ENCODE measurements at regions not wholly inside any gene's neighbourhood (a gene's known extent, or its start where the extent isn't known, plus 50 kb on each side); places are given as distances from the start of the nearest gene placed in this dataset.
"Not testable (repeated sequence)": the region's sequence is repeated elsewhere in the genome, so short reads cannot be mapped to it uniquely, and the experiment has no call there.

- Mint-ChIP-seq H3K27ac (no peak overlapping the region), H3K36me3 (no peaks in the 10 kb centered on the region)
- no peak for ATAC-seq (ENCODE audit: low read depth in 2 of 2)
These were observed 280.4 kb downstream of the UBE3D start for GRCh38 chr6:82785206-82785605.

DNA sequence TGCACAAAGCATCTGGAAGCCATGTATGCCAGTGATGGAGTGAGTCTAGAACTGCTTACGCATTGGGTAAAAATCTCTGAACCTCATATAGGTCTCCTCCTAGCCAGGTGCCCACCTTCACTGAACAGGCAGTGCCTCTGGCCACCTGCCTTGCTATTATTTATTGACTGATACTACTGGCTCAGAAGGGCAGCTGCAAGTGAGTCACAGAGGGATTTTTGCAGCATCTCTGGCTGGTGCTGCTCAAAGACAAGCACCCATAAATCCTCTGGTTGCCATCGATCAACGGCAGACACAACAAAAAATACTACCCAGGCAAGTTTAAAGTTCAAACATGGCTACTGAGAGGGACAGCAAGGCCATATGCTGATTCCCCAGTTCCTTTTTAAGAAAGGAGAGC is 279.4 kb downstream of the UBE3D start:
- ATAC-seq (ENCODE audit: low read depth in 2 of 2): no peak
- Mint-ChIP-seq H3K36me3 (no peaks in the 10 kb centered on the region), H3K27me3 (no peaks in the 10 kb centered on the region), H3K9me3 (peaks cover 5 to 17% (median 10%) of the 10 kb centered on the region in 7 donors), H3K27ac (no peak overlapping the region), H3K4me1 (no peaks in the 10 kb centered on the region), H3K4me3 (no peak overlapping the region)
- no peak for DNase-seq

More at GRCh38 chr6:82785206-82785605, 280.4 kb downstream of the UBE3D start:
- H3K27me3 Mint-ChIP-seq: no peaks in the 10 kb centered on the region
- H3K9me3 Mint-ChIP-seq: peaks cover 2 to 13% (median 4%) of the 10 kb centered on the region in 7 donors
- no peaks in the 10 kb centered on the region for H3K4me1 Mint-ChIP-seq
- no peak for DNase-seq
- H3K4me3 Mint-ChIP-seq: no peak overlapping the region

GRCh38 chr6:82795940-82796339 is 269.7 kb downstream of the UBE3D start:
- no peaks in the 10 kb centered on the region for H3K36me3 Mint-ChIP-seq

DNA sequence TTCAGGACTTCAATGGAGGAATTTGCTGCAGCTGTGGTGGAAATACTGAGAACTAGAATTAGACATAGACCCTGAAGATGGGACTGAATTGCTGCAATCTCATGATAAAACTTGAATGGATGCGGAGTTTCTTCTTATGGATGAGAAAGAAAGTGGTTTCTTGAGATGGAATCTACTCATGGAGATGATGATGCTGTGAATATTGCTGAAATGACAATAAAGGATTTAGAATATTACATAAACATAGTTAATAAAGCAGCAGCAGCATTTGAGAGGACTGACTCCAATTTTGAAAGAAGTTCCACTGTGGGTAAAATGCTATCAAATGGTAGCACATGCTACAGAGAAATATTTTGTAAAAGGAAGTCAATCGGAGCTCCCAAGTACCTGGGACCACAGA is 264.6 kb downstream of the UBE3D start:
- DNase-seq: no peak
- no peak for ATAC-seq (ENCODE audit: low read depth in 2 of 2)
- H3K4me1 Mint-ChIP-seq: no peaks in the 10 kb centered on the region
- H3K9me3 Mint-ChIP-seq: peaks cover 6 to 28% (median 10%) of the 10 kb centered on the region in 7 donors
- H3K4me3 Mint-ChIP-seq: no peak overlapping the region
- H3K27me3 Mint-ChIP-seq: no peaks in the 10 kb centered on the region
- no peaks in the 10 kb centered on the region for H3K36me3 Mint-ChIP-seq
- H3K27ac Mint-ChIP-seq: no peak overlapping the region

More at GRCh38 chr6:82795940-82796339, 269.7 kb downstream of the UBE3D start:
- Mint-ChIP-seq H3K4me1 (no peaks in the 10 kb centered on the region), H3K9me3 (peaks cover 2 to 25% (median 12%) of the 10 kb centered on the region in 7 donors), H3K27ac (no peak overlapping the region), H3K4me3 (no peak overlapping the region), H3K27me3 (no peaks in the 10 kb centered on the region)
- no peak for ATAC-seq (ENCODE audit: low read depth in 2 of 2)
- DNase-seq: no peak

GRCh38 chr6:82816243-82816642 is 249.4 kb downstream of the UBE3D start:
- not testable (repeated sequence) for H3K4me3 Mint-ChIP-seq; ATAC-seq (ENCODE audit: low read depth in 2 of 2); H3K27me3 Mint-ChIP-seq; H3K4me1 Mint-ChIP-seq; H3K27ac Mint-ChIP-seq; H3K36me3 Mint-ChIP-seq; DNase-seq
- H3K9me3 Mint-ChIP-seq: peaks cover 0 to 13% (median 2%) of the 10 kb centered on the region in 7 donors

GRCh38 chr6:82818727-82819126 is 246.9 kb downstream of the UBE3D start:
- Mint-ChIP-seq H3K36me3 (no peaks in the 10 kb centered on the region), H3K4me1 (no peaks in the 10 kb centered on the region), H3K9me3 (peaks cover 0 to 13% (median 2%) of the 10 kb centered on the region in 7 donors), H3K27ac (no peak overlapping the region), H3K4me3 (no peak overlapping the region), H3K27me3 (no peaks in the 10 kb centered on the region)
- ATAC-seq (ENCODE audit: low read depth in 2 of 2): no peak
- DNase-seq: no peak

GRCh38 chr6:82823361-82823760 is 242.3 kb downstream of the UBE3D start:
- Mint-ChIP-seq H3K9me3 (peaks cover 0 to 5% (median 0%) of the 10 kb centered on the region in 7 donors), H3K4me3 (no peak overlapping the region), H3K27me3 (no peaks in the 10 kb centered on the region), H3K27ac (no peak overlapping the region), H3K36me3 (no peaks in the 10 kb centered on the region), H3K4me1 (no peaks in the 10 kb centered on the region)
- ATAC-seq (ENCODE audit: low read depth in 2 of 2): no peak
- DNase-seq: no peak

- Mint-ChIP-seq H3K4me3 (no peak overlapping the region), H3K4me1 (no peaks in the 10 kb centered on the region), H3K27me3 (no peaks in the 10 kb centered on the region), H3K9me3 (peaks cover 0 to 6% (median 3%) of the 10 kb centered on the region in 7 donors), H3K36me3 (no peaks in the 10 kb centered on the region), H3K27ac (no peak overlapping the region)
- DNase-seq (no peak), ATAC-seq (ENCODE audit: low read depth in 2 of 2) (no peak)
These were observed 232.8 kb downstream of the UBE3D start for GRCh38 chr6:82832811-82833210.

GRCh38 chr6:82833481-82833880 is 232.2 kb downstream of the UBE3D start:
- no peak overlapping the region for H3K4me3 Mint-ChIP-seq
- ATAC-seq (ENCODE audit: low read depth in 2 of 2): no peak
- H3K27ac Mint-ChIP-seq: no peak overlapping the region
- peaks cover 0 to 6% (median 3%) of the 10 kb centered on the region in 7 donors for H3K9me3 Mint-ChIP-seq
- no peaks in the 10 kb centered on the region for H3K36me3 Mint-ChIP-seq
- no peaks in the 10 kb centered on the region for H3K27me3 Mint-ChIP-seq
- no peaks in the 10 kb centered on the region for H3K4me1 Mint-ChIP-seq
- DNase-seq: no peak

DNA sequence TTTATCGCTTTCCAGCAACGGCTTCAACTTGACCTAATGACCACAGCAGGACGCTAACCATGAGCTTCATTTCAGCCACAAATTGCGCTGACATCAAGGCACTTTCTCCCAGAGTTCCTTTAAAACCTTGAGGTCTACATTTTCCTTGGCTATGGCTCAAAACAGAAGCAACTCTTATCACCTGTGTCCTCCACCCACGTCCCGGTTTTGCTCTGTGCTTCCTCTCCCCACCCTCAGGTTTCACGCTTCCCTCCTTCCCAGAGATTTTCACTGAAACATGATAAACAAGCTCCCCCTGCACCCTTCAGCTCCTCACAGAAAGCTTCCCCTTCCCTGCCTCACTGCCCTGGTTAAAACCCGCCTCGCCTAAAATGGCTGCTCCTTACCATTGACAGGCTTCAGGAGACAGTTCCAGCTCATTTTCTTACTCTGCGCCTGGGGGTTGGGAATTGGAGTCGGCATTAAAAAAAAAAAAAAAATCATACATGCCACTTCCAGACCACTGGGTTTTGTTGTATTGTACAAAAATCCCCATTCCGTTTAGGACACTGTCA is 229.5 kb downstream of the UBE3D start:
- ATAC-seq (ENCODE audit: low read depth in 2 of 2) (no peak), DNase-seq (no peak)
- no peak overlapping the region for H3K27ac Mint-ChIP-seq
- H3K4me3 Mint-ChIP-seq: no peak overlapping the region
- no peaks in the 10 kb centered on the region for H3K4me1 Mint-ChIP-seq
- H3K9me3 Mint-ChIP-seq: peaks cover 0 to 6% (median 3%) of the 10 kb centered on the region in 7 donors
- no peaks in the 10 kb centered on the region for H3K27me3 Mint-ChIP-seq
- H3K36me3 Mint-ChIP-seq: no peaks in the 10 kb centered on the region

GRCh38 chr6:82840571-82840970 is 225.1 kb downstream of the UBE3D start:
- H3K4me3 Mint-ChIP-seq: no peak overlapping the region
- H3K4me1 Mint-ChIP-seq: no peaks in the 10 kb centered on the region
- DNase-seq: no peak
- ATAC-seq (ENCODE audit: low read depth in 2 of 2): no peak
- no peak overlapping the region for H3K27ac Mint-ChIP-seq
- H3K9me3 Mint-ChIP-seq: peaks cover 0 to 6% (median 4%) of the 10 kb centered on the region in 7 donors
- H3K27me3 Mint-ChIP-seq: no peaks in the 10 kb centered on the region
- no peaks in the 10 kb centered on the region for H3K36me3 Mint-ChIP-seq

GRCh38 chr6:82841309-82841708 is 224.3 kb downstream of the UBE3D start:
- ATAC-seq (ENCODE audit: low read depth in 2 of 2) (no peak), DNase-seq (no peak)
- Mint-ChIP-seq H3K36me3 (no peaks in the 10 kb centered on the region), H3K4me1 (no peaks in the 10 kb centered on the region), H3K27me3 (no peaks in the 10 kb centered on the region), H3K4me3 (no peak overlapping the region), H3K27ac (no peak overlapping the region), H3K9me3 (peaks cover 0 to 6% (median 4%) of the 10 kb centered on the region in 7 donors)
